ENCODE measurements at regions not wholly inside any gene's neighbourhood (a gene's known extent, or its start where the extent isn't known, plus 50 kb on each side); places are given as distances from the start of the nearest gene placed in this dataset.
A peak's percentile ranks its signal among the peaks of the same experiment; 100 is the strongest.

- peak; percentile 60 for DNase-seq (ENCODE audit: low read depth)
- H3K4me3 ChIP-seq (ENCODE audit: low read depth, low read length) = no peak overlapping the region
- no peak for TF ChIP-seq CTCF (IDR thresholded peaks at IDR 0.05; ENCODE audit: low read depth, low read length, missing control alignments)
- in situ Hi-C loops (cut with HindIII; ENCODE audit: low sequenced_read_pairs) = no loop called here
These were observed 435.8 kb upstream of the PAPPA start for GRCh38 chr9:115717711-115718173.

GRCh38 chr9:115730396-115730795, 423.2 kb upstream of the PAPPA start:
- no peak overlapping the region for H3K4me3 ChIP-seq (ENCODE audit: low read depth, low read length)
- TF ChIP-seq CTCF (IDR thresholded peaks at IDR 0.05; ENCODE audit: low read depth, low read length, missing control alignments) = no peak
- in situ Hi-C loops (cut with HindIII; ENCODE audit: low sequenced_read_pairs) = no loop called here
- no peak for DNase-seq (ENCODE audit: low read depth)

- no peak overlapping the region for H3K4me3 ChIP-seq (ENCODE audit: low read depth, low read length)
- TF ChIP-seq CTCF (IDR thresholded peaks at IDR 0.05; ENCODE audit: low read depth, low read length, missing control alignments) = no peak
- in situ Hi-C loops (cut with HindIII; ENCODE audit: low sequenced_read_pairs) = no loop called here
- no peak for DNase-seq (ENCODE audit: low read depth)
These were observed 422.7 kb upstream of the PAPPA start for GRCh38 chr9:115730845-115731244.

GRCh38 chr9:115733318-115734110, 420.1 kb upstream of the PAPPA start:
- no peak overlapping the region for H3K4me3 ChIP-seq (ENCODE audit: low read depth, low read length)
- no peak for TF ChIP-seq CTCF (IDR thresholded peaks at IDR 0.05; ENCODE audit: low read depth, low read length, missing control alignments)
- in situ Hi-C loops (cut with HindIII; ENCODE audit: low sequenced_read_pairs) = no loop called here
- DNase-seq (ENCODE audit: low read depth) = no peak

GRCh38 chr9:115739096-115739875, 414.3 kb upstream of the PAPPA start:
- TF ChIP-seq CTCF (IDR thresholded peaks at IDR 0.05; ENCODE audit: low read depth, low read length, missing control alignments) = no peak

GRCh38 chr9:115740986-115741385, 412.6 kb upstream of the PAPPA start:
- DNase-seq (ENCODE audit: low read depth) = no peak
- TF ChIP-seq CTCF (IDR thresholded peaks at IDR 0.05; ENCODE audit: low read depth, low read length, missing control alignments) = no peak
- H3K4me3 ChIP-seq (ENCODE audit: low read depth, low read length) = no peak overlapping the region
- in situ Hi-C loops (cut with HindIII; ENCODE audit: low sequenced_read_pairs) = no loop called here

More at GRCh38 chr9:115739096-115739875, 414.3 kb upstream of the PAPPA start:
- in situ Hi-C loops (cut with HindIII; ENCODE audit: low sequenced_read_pairs) = no loop called here
- H3K4me3 ChIP-seq (ENCODE audit: low read depth, low read length) = no peak overlapping the region
- no peak for DNase-seq (ENCODE audit: low read depth)

Data from astrocyte of the cerebellum (primary cell).